IMR-90 (cell line): ENCODE measurements at regions not wholly inside any gene's neighbourhood (a gene's known extent, or its start where the extent isn't known, plus 50 kb on each side); places are given as distances from the start of the nearest gene placed in this dataset.

Experiments
- ATAC-seq: fragments of 200-7000 bp; cut with Tn5 transposase; 2 replicates; pipeline ENCODE4 v1.9.1; 2020; ENCODE audit warnings: low read depth, mild to moderate bottlenecking, moderate library complexity
- BruUV-seq: library from RNA; stranded (reverse); fragments of 400-500 nt; replicated peaks from 2 replicates; lab custom pipeline; 2021; lab: Mats Ljungman, UMichigan
- CTCF ChIA-PET: fragments of 300-600 bp; formaldehyde crosslinking; extraction: SDS; loops from one replicate; lab custom pipeline; 2021; ENCODE audit warnings: antibody characterized with exemption; lab: Yijun Ruan, JAX
- POLR2A ChIA-PET: fragments of 300-600 bp; sonication (Branson Sonifier 250); formaldehyde crosslinking; loops from one replicate; lab custom pipeline; 2022; ENCODE audit warnings: antibody characterized with exemption; ENCODE audit not compliant: unreplicated experiment; lab: Charles Lee
- DNase-seq: peaks from one replicate; pipeline ENCODE4 v3.0.0; 2013
- H2AFZ ChIP-seq: replicated peaks from 2 replicates; pipeline ENCODE3; 2013; ENCODE audit warnings: low read length, mild to moderate bottlenecking; ENCODE audit not compliant: poor library complexity
- H2AK5ac ChIP-seq: 2 replicates; pipeline ENCODE4 v1.6.1; 2013; ENCODE audit warnings: low read depth, low read length, inconsistent platforms
- H2AK9ac ChIP-seq: replicated peaks from 2 replicates; pipeline ENCODE3; 2013; ENCODE audit warnings: mild to moderate bottlenecking, low read depth, low read length, moderate library complexity; ENCODE audit not compliant: poor library complexity
- H2BK120ac ChIP-seq: 2 replicates; pipeline ENCODE4 v1.6.1; 2013; ENCODE audit warnings: low read depth, low read length, inconsistent platforms
- H2BK15ac ChIP-seq: 3 replicates; pipeline ENCODE4 v1.6.1; 2013; ENCODE audit warnings: low read depth, low read length, inconsistent platforms
- H2BK20ac ChIP-seq: 2 replicates; pipeline ENCODE4 v1.6.1; 2013; ENCODE audit warnings: low read depth, mild to moderate bottlenecking, inconsistent platforms, low read length, moderate library complexity
- H2BK5ac ChIP-seq: 2 replicates; pipeline ENCODE4 v1.6.1; 2013; ENCODE audit warnings: mild to moderate bottlenecking, low read depth, low read length, inconsistent platforms; ENCODE audit not compliant: poor library complexity, severe bottlenecking
- H3K14ac ChIP-seq: replicated peaks from 2 replicates; pipeline ENCODE4 v1.6.1; 2013; ENCODE audit warnings: low read depth, low read length, inconsistent platforms
- H3K18ac ChIP-seq: 2 replicates; pipeline ENCODE4 v1.6.1; 2013; ENCODE audit warnings: low read depth, low read length, control low read depth
- H3K23ac ChIP-seq: 2 replicates; pipeline ENCODE4 v1.6.1; 2013; ENCODE audit warnings: low read depth, low read length, inconsistent platforms
- H3K27ac ChIP-seq: 2 replicates; pipeline ENCODE4 v1.5.1; 2013; ENCODE audit warnings: mild to moderate bottlenecking, control low read depth, low read length; ENCODE audit not compliant: insufficient read depth
- H3K27me3 ChIP-seq: 2 replicates; pipeline ENCODE4 v1.6.1; 2013; ENCODE audit warnings: low read length; ENCODE audit not compliant: control insufficient read depth, insufficient read depth
- H3K36me3 ChIP-seq: 2 replicates; pipeline ENCODE4 v1.6.1; 2013; ENCODE audit warnings: low read length, mixed read lengths; ENCODE audit not compliant: control insufficient read depth, insufficient read depth
- H3K4ac ChIP-seq: 2 replicates; pipeline ENCODE4 v1.6.1; 2013; ENCODE audit warnings: low read depth, low read length, inconsistent platforms
- H3K4me1 ChIP-seq: 2 replicates; pipeline ENCODE4 v1.6.1; 2013; ENCODE audit warnings: low read length, mixed read lengths; ENCODE audit not compliant: control insufficient read depth, insufficient read depth
- H3K4me2 ChIP-seq: 2 replicates; pipeline ENCODE4 v1.6.1; 2013; ENCODE audit warnings: low read depth, mild to moderate bottlenecking, control low read depth, low read length, moderate library complexity
- H3K4me3 ChIP-seq: 2 replicates; pipeline ENCODE4 v1.5.1; 2013; ENCODE audit warnings: low read depth, mild to moderate bottlenecking, control low read depth, low read length, moderate library complexity; ENCODE audit not compliant: insufficient read depth
- H3K56ac ChIP-seq: 2 replicates; pipeline ENCODE4 v1.6.1; 2013; ENCODE audit warnings: low read length, inconsistent platforms; ENCODE audit not compliant: insufficient read depth; ENCODE audit errors: extremely low read depth
- H3K79me1 ChIP-seq, 2 experiments: 2 replicates each; pipeline ENCODE4 v1.6.1; 2013; ENCODE audit warnings: low read length in 2 of 2, inconsistent platforms in 1 of 2, low read depth in 1 of 2
- H3K9ac ChIP-seq: 2 replicates; pipeline ENCODE4 v1.6.1; 2013; ENCODE audit warnings: low read depth, low read length, control low read depth
- H3K9me1 ChIP-seq: 2 replicates; pipeline ENCODE4 v1.6.1; 2013; ENCODE audit warnings: low read length, inconsistent platforms; ENCODE audit not compliant: insufficient read depth
- H3K9me3 ChIP-seq: 2 replicates; pipeline ENCODE4 v1.6.1; 2013; ENCODE audit warnings: low read length; ENCODE audit not compliant: control insufficient read depth, insufficient read depth
- H4K20me1 ChIP-seq: 2 replicates; pipeline ENCODE4 v1.6.1; 2013; ENCODE audit warnings: low read length, inconsistent platforms; ENCODE audit not compliant: insufficient read depth
- H4K5ac ChIP-seq: 2 replicates; pipeline ENCODE4 v1.6.1; 2013; ENCODE audit warnings: mild to moderate bottlenecking, low read depth, low read length, control low read depth
- H4K8ac ChIP-seq, 2 experiments: 2 replicates each; pipeline ENCODE4 v1.6.1; 2013; ENCODE audit warnings: low read depth in 2 of 2, low read length in 2 of 2, control low read depth in 1 of 2, inconsistent platforms in 1 of 2
- H4K91ac ChIP-seq: 2 replicates; pipeline ENCODE4 v1.6.1; 2013; ENCODE audit warnings: low read depth, low read length, inconsistent platforms; ENCODE audit not compliant: insufficient read depth
- CEBPB ChIP-seq: IDR thresholded peaks from 2 replicates; pipeline ENCODE4 v1.6.1; 2012; ENCODE audit warnings: low read depth, low read length, improper control_type of control experiment
- CTCF ChIP-seq: conservative IDR thresholded peaks from 2 replicates; pipeline ENCODE4 v1.5.1; 2012; ENCODE audit warnings: mild to moderate bottlenecking, low read depth, low read length, improper control_type of control experiment
- MXI1 ChIP-seq: IDR thresholded peaks from 2 replicates; pipeline ENCODE4 v1.6.1; 2012; ENCODE audit warnings: low read depth, mild to moderate bottlenecking, low read length, moderate library complexity, borderline replicate concordance
- RCOR1 ChIP-seq: IDR thresholded peaks from 2 replicates; pipeline ENCODE4 v1.6.1; 2012; ENCODE audit warnings: mild to moderate bottlenecking, low read length, improper control_type of control experiment; ENCODE audit not compliant: insufficient replicate concordance
- USF2 ChIP-seq: fragments of 150-350 bp; IDR thresholded peaks from 2 replicates; pipeline ENCODE4 v1.6.1; 2017; ENCODE audit warnings: mild to moderate bottlenecking, antibody characterized with exemption, low read length, low read depth
- WGBS, 2 experiments: methylation state at CpG; one replicate each; pipeline versions ENCODE4 v1.1.5 to v1.1.7; 2013; ENCODE audit warnings: missing lambda C conversion rate in 2 of 2; ENCODE audit not compliant: insufficient read length in 1 of 2; ENCODE audit errors: extremely low coverage in 2 of 2; 5-methylcytosine and 5-hydroxymethylcytosine counted together
- dilution Hi-C: fragments of 300-500 bp; cut with HindIII; formaldehyde crosslinking; loops from one replicate; pipeline ENCODE4 v1.14.3; 2018; ENCODE audit warnings: low sequenced_read_pairs; ENCODE audit not compliant: unreplicated experiment
- in situ Hi-C: fragments of 300-500 bp; cut with MboI; formaldehyde crosslinking; loops from 3 replicates; pipeline ENCODE4 v1.14.3; 2019; ENCODE audit warnings: low sequenced_read_pairs, inconsistent platforms, mixed read lengths
- intact Hi-C: fragments of 100-400 bp; cut with micrococcal nuclease; formaldehyde crosslinking; loops from 2 replicates; pipeline ENCODE4 v1.10.0; 2022

GRCh38 chr2:20125616-20126015, 74.2 kb upstream of the LAPTM4A start:
- Histone ChIP-seq H3K4me1 (no peaks in the 10 kb centered on the region; the same call in 1 of the 2 replicates), H3K4ac (no peak overlapping the region), H3K9me3 (no peaks in the 10 kb centered on the region), H3K23ac (no peak overlapping the region), H2AFZ (no peak overlapping the region), H4K20me1 (no peaks in the 10 kb centered on the region), H2AK5ac (no peak overlapping the region), H3K14ac (no peak overlapping the region), H3K79me1 (no peaks in the 10 kb centered on the region), H3K9me1 (no peaks in the 10 kb centered on the region), H3K9ac (no peak overlapping the region), H3K27me3 (peaks cover 13% of the 10 kb centered on the region), H2BK5ac (no peak overlapping the region), H3K4me2 (no peak overlapping the region), H4K5ac (no peak overlapping the region), H3K4me3 (no peak overlapping the region), H2BK20ac (no peak overlapping the region), H3K18ac (no peak overlapping the region), H4K91ac (no peak overlapping the region), H2AK9ac (no peak overlapping the region), H4K8ac (no peak overlapping the region), H2BK120ac (no peak overlapping the region), H3K56ac (no peak overlapping the region), H3K36me3 (no peaks in the 10 kb centered on the region), H2BK15ac (no peak overlapping the region), H3K27ac (no peak overlapping the region)
- ChIA-PET CTCF (no interaction called here), POLR2A (no interaction called here)
- dilution Hi-C loops (no loop called here), in situ Hi-C loops (no loop called here), intact Hi-C loops (no loop called here)
- DNase-seq (no peak), ATAC-seq (no peak)
- TF ChIP-seq CEBPB (no peak), CTCF (no peak), USF2 (peak; percentile 61; the same call in 1 of the 2 replicates), RCOR1 (no peak), MXI1 (0 out of 2 replicates have a peak, but pooled peaks have one; percentile 29)
- no CpG with 5 or more reads among the region's 3 CpGs for WGBS, 2 experiments
- BruUV-seq: no TSS peak
